IgD-negative memory B cell (primary cell): ENCODE measurements at regions not wholly inside any gene's neighbourhood (a gene's known extent, or its start where the extent isn't known, plus 50 kb on each side); places are given as distances from the start of the nearest gene placed in this dataset.

Source experiments
- H3K27ac Mint-ChIP-seq, 3 donors: one replicate each; pipeline ENCODE4 v1.8.0; 2020 to 2022; ENCODE audit warnings: mild to moderate bottlenecking in 3 of 3, mixed read lengths in 3 of 3, moderate library complexity in 1 of 3
- H3K27me3 Mint-ChIP-seq: one replicate; pipeline ENCODE4 v1.8.0; 2021; ENCODE audit warnings: mixed read lengths
- H3K36me3 Mint-ChIP-seq: one replicate; pipeline ENCODE4 v1.8.0; 2020; ENCODE audit warnings: mild to moderate bottlenecking, mixed read lengths
- H3K4me1 Mint-ChIP-seq, 3 donors: one replicate each; pipeline ENCODE4 v1.8.0; 2020 to 2022; ENCODE audit warnings: mixed read lengths in 3 of 3, mild to moderate bottlenecking in 1 of 3
- H3K4me3 Mint-ChIP-seq, 4 donors: one replicate each; pipeline ENCODE4 v1.8.0; 2020 to 2022; ENCODE audit warnings: mild to moderate bottlenecking in 4 of 4, mixed read lengths in 4 of 4, moderate library complexity in 3 of 4
- H3K9me3 Mint-ChIP-seq, 3 donors: one replicate each; pipeline ENCODE4 v1.8.0; 2020 to 2021; ENCODE audit warnings: mixed read lengths in 3 of 3, mild to moderate bottlenecking in 1 of 3

GRCh38 chr4:111814961-111815360 is 330.3 kb upstream of the FAM241A start:
- no peaks in the 10 kb centered on the region for H3K4me1 Mint-ChIP-seq

DNA sequence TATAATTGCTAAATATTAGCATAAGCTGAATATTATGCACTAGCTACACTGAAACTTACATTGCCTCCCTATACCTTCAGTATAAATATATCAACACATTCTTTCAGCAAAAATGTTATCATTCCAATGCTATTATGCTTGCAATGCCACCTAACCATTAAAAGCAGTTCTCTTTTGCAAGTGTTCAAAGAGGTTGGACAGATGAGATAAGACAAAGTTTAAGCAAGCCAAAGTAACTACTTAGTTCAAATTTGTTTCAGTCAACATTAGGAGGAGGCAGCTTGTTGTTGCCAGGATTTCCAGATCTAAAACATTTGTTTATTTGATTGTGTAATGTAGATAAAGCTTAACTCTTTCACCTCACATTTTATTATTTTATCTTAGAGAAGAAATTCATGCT is 323.9 kb upstream of the FAM241A start:
- H3K9me3 Mint-ChIP-seq: peaks cover 0 to 16% (median 6%) of the 10 kb centered on the region in 3 donors
- H3K4me3 Mint-ChIP-seq: no peak overlapping the region
- H3K36me3 Mint-ChIP-seq: no peaks in the 10 kb centered on the region
- H3K27me3 Mint-ChIP-seq: peaks cover 1% of the 10 kb centered on the region
- no peaks in the 10 kb centered on the region for H3K4me1 Mint-ChIP-seq
- H3K27ac Mint-ChIP-seq: peak overlapping the region in 1 of 3 donors; percentile 27

More at GRCh38 chr4:111814961-111815360, 330.3 kb upstream of the FAM241A start:
- no peak overlapping the region for H3K4me3 Mint-ChIP-seq
- H3K36me3 Mint-ChIP-seq: no peaks in the 10 kb centered on the region
- peaks cover 1% of the 10 kb centered on the region for H3K27me3 Mint-ChIP-seq
- H3K9me3 Mint-ChIP-seq: peaks cover 0 to 19% (median 1%) of the 10 kb centered on the region in 3 donors
- no peak overlapping the region for H3K27ac Mint-ChIP-seq

DNA sequence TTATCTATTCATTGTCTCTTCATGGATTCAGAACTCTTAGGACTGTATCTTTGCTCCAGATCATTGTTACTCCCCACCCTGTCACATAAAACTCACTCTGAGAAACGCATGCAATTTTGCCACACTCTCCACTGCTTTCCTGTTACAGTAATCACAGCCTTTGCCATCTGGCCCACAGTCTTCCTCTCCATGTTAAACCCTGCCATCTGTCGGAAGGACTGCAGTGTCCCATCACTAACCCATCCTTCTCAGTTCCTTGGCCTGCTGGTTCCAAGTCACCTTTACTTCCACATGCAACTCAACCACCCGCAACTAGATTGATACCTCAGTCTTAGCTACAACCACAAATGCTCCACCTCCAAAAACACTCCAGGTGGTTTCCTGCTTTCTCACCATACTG is 308.7 kb upstream of the FAM241A start:
- H3K4me3 Mint-ChIP-seq: no peak overlapping the region
- no peak overlapping the region for H3K27ac Mint-ChIP-seq
- H3K36me3 Mint-ChIP-seq: no peaks in the 10 kb centered on the region

GRCh38 chr4:111837761-111838160 is 307.5 kb upstream of the FAM241A start:
- H3K4me3 Mint-ChIP-seq: no peak overlapping the region
- peaks cover 2% of the 10 kb centered on the region for H3K27me3 Mint-ChIP-seq
- peaks cover 0 to 2% (median 0%) of the 10 kb centered on the region in 3 donors for H3K4me1 Mint-ChIP-seq

More for the DNA sequence above, 308.7 kb upstream of the FAM241A start:
- no peaks in the 10 kb centered on the region for H3K9me3 Mint-ChIP-seq
- H3K27me3 Mint-ChIP-seq: no peaks in the 10 kb centered on the region
- peaks cover 0 to 2% (median 0%) of the 10 kb centered on the region in 3 donors for H3K4me1 Mint-ChIP-seq

GRCh38 chr4:111838406-111838930 is 306.8 kb upstream of the FAM241A start:
- H3K9me3 Mint-ChIP-seq: no peaks in the 10 kb centered on the region
- H3K4me1 Mint-ChIP-seq: peaks cover 0 to 2% (median 0%) of the 10 kb centered on the region in 3 donors
- H3K36me3 Mint-ChIP-seq: no peaks in the 10 kb centered on the region
- H3K27ac Mint-ChIP-seq: no peak overlapping the region
- peaks cover 2% of the 10 kb centered on the region for H3K27me3 Mint-ChIP-seq
- H3K4me3 Mint-ChIP-seq: no peak overlapping the region

More at GRCh38 chr4:111837761-111838160, 307.5 kb upstream of the FAM241A start:
- H3K9me3 Mint-ChIP-seq: no peaks in the 10 kb centered on the region
- no peaks in the 10 kb centered on the region for H3K36me3 Mint-ChIP-seq
- no peak overlapping the region for H3K27ac Mint-ChIP-seq

DNA sequence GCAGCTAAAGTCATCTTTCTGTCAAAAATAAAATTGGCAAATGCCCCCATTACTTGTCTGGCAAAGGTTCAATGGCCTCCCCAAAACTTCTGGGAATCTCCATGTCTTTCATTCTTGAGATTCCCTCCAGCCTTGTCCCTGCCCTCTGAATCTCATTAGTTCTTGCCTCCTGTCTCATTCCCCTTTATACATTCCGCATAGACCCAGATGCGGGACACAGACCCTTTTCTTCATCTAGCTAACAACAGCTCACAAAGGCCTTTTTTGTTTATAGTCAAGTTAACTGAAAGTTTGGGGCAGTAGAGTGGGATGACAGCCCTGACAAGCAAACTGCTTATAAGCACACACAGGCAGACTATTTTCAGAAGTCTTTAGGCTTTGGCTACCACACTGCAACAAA is 306.1 kb upstream of the FAM241A start:
- Mint-ChIP-seq H3K27ac (no peak overlapping the region), H3K9me3 (no peaks in the 10 kb centered on the region)

GRCh38 chr4:111842336-111842735 is 302.9 kb upstream of the FAM241A start:
- Mint-ChIP-seq H3K27ac (no peak overlapping the region), H3K4me1 (peaks cover 0 to 2% (median 0%) of the 10 kb centered on the region in 3 donors), H3K27me3 (peaks cover 2% of the 10 kb centered on the region), H3K36me3 (no peaks in the 10 kb centered on the region), H3K9me3 (peaks cover 0 to 6% (median 0%) of the 10 kb centered on the region in 3 donors), H3K4me3 (no peak overlapping the region)

More for the DNA sequence above, 306.1 kb upstream of the FAM241A start:
- peaks cover 0 to 2% (median 0%) of the 10 kb centered on the region in 3 donors for H3K4me1 Mint-ChIP-seq
- H3K36me3 Mint-ChIP-seq: no peaks in the 10 kb centered on the region
- peaks cover 2% of the 10 kb centered on the region for H3K27me3 Mint-ChIP-seq
- H3K4me3 Mint-ChIP-seq: no peak overlapping the region

DNA sequence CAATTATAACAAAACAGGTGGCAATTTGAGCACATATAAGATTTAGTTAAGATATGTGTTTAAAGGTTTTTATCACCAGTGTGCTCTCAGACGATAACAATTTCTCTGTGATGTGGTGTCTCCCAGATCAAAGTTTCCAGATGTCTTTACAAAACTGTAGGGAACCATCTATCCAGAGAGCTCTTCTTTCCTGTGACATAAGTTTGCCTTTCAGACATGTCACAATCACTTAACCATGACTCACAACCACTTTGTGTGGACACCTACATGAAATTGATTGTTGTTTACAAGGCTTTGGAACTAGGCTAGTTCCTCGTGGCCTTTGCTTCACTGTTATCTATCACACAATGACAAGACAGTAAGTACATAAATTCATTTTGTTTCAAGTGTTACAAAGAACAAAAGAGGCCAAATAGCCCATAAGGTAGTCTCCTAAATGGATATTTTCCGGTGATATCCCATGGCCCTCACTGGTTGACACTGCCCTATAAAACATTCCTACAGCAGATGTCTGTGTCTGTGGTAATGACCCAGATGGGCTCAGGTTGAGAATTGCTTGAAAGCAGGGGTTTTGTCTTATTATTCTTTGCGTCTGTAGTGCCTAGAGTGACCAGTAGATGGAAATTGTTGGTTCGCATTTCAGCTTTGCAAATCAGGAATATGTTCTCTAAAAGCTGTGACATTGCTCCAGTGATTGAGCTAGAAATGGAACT is 297.8 kb upstream of the FAM241A start:
- H3K9me3 Mint-ChIP-seq: peaks cover 0 to 6% (median 0%) of the 10 kb centered on the region in 3 donors
- H3K4me3 Mint-ChIP-seq: peak overlapping the region in 1 of 4 donors; percentile 41
- no peaks in the 10 kb centered on the region for H3K4me1 Mint-ChIP-seq
- H3K36me3 Mint-ChIP-seq: peaks cover 2% of the 10 kb centered on the region
- H3K27ac Mint-ChIP-seq: no peak overlapping the region
- H3K27me3 Mint-ChIP-seq: peaks cover 2% of the 10 kb centered on the region

- Mint-ChIP-seq H3K4me3 (no peak overlapping the region), H3K27me3 (peaks cover 2% of the 10 kb centered on the region), H3K4me1 (no peaks in the 10 kb centered on the region)
Measured at GRCh38 chr4:111849746-111850284, 295.4 kb upstream of the FAM241A start.

DNA sequence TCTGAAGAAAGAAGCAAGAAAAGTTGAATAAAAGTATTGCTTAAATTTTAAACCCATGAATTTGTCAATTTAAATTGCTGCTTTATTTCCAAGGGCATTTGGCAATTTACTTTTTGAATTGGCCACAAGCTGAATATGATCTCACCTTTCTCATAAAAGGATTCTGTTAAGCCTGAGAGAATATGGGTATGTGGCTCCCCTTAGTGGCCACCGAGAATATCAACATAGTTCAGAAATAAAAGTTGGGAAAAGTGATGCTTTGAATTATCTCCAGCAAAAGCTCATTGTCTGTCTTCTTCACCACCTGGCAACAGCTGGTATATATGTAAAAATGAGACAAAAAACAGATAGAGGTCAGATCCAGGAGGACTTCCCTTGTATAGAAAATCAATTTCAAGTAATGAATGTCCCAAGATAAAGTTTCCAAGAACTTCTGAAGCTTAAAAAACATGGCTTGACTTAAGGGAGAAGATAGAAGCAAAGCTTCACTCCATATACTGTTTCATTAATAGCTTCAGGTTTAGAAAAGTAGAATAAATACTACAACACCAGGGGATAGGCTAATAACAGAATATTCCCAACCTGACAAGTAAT is 290.7 kb upstream of the FAM241A start:
- no peak overlapping the region for H3K27ac Mint-ChIP-seq
- H3K4me1 Mint-ChIP-seq: peaks cover 0 to 2% (median 0%) of the 10 kb centered on the region in 3 donors
- no peaks in the 10 kb centered on the region for H3K36me3 Mint-ChIP-seq
- H3K4me3 Mint-ChIP-seq: no peak overlapping the region
- no peaks in the 10 kb centered on the region for H3K9me3 Mint-ChIP-seq
- H3K27me3 Mint-ChIP-seq: peaks cover 2% of the 10 kb centered on the region

More at GRCh38 chr4:111849746-111850284, 295.4 kb upstream of the FAM241A start:
- H3K36me3 Mint-ChIP-seq: peaks cover 2% of the 10 kb centered on the region
- no peak overlapping the region for H3K27ac Mint-ChIP-seq
- H3K9me3 Mint-ChIP-seq: peaks cover 0 to 6% (median 0%) of the 10 kb centered on the region in 3 donors

- Mint-ChIP-seq H3K9me3 (no peaks in the 10 kb centered on the region), H3K4me3 (no peak overlapping the region), H3K27ac (no peak overlapping the region), H3K27me3 (no peaks in the 10 kb centered on the region), H3K36me3 (no peaks in the 10 kb centered on the region), H3K4me1 (peaks cover 0 to 2% (median 0%) of the 10 kb centered on the region in 3 donors)
Measured at GRCh38 chr4:111855308-111855707, 289.9 kb upstream of the FAM241A start.

DNA sequence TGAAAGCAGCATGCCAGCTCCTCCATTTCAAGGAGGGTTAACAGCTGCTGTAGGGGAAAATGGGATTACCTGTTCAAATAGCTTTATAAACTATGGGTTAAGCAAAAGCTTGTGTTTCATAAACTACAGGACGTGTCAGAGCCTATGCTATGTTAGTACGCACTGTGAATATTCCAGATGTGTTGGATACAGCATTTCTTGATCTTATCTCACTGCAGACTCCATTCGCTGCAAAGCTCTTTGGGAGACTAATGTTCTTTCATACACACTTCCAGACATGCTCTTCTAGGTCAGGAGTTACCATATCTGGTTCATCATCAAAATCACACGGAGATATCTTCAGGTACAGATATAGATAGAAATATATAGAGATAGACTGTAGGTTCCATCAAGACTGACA is 281.2 kb upstream of the FAM241A start:
- peaks cover 8% of the 10 kb centered on the region for H3K27me3 Mint-ChIP-seq
- H3K27ac Mint-ChIP-seq: no peak overlapping the region
- H3K9me3 Mint-ChIP-seq: peaks cover 0 to 2% (median 0%) of the 10 kb centered on the region in 3 donors
- H3K4me1 Mint-ChIP-seq: no peaks in the 10 kb centered on the region
- no peak overlapping the region for H3K4me3 Mint-ChIP-seq
- H3K36me3 Mint-ChIP-seq: peaks cover 2% of the 10 kb centered on the region

GRCh38 chr4:111869339-111869738 is 275.9 kb upstream of the FAM241A start:
- Mint-ChIP-seq H3K27me3 (peaks cover 9% of the 10 kb centered on the region), H3K9me3 (peaks cover 0 to 2% (median 0%) of the 10 kb centered on the region in 3 donors), H3K27ac (no peak overlapping the region), H3K4me3 (no peak overlapping the region), H3K4me1 (no peaks in the 10 kb centered on the region), H3K36me3 (peaks cover 2% of the 10 kb centered on the region)

DNA sequence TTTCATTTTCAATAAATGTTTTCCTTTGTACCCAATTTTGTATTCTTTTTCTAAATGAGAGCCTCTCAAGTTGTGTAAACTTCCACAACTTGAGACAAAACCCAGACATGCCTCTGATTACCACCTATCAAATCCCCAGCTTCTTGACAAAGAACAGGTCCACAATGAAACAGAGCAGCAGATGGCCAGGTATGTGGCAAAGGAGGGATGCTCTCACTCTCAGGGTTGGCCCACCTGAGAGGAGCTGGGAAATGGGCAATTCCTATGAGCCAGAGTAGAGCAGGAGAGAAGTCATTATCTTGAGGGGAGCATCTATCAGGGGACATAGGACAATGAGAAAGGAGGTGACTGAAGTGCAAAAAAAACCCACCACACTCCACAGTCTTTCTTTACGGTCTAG is 273.5 kb upstream of the FAM241A start:
- H3K36me3 Mint-ChIP-seq: peaks cover 2% of the 10 kb centered on the region
- no peak overlapping the region for H3K4me3 Mint-ChIP-seq
- peaks cover 12% of the 10 kb centered on the region for H3K27me3 Mint-ChIP-seq
- H3K4me1 Mint-ChIP-seq: no peaks in the 10 kb centered on the region
- H3K27ac Mint-ChIP-seq: no peak overlapping the region
- H3K9me3 Mint-ChIP-seq: no peaks in the 10 kb centered on the region

- Mint-ChIP-seq H3K9me3 (no peaks in the 10 kb centered on the region), H3K27ac (no peak overlapping the region), H3K4me1 (no peaks in the 10 kb centered on the region), H3K36me3 (no peaks in the 10 kb centered on the region), H3K4me3 (no peak overlapping the region), H3K27me3 (peaks cover 6% of the 10 kb centered on the region)
Measured at GRCh38 chr4:111873801-111874200, 271.5 kb upstream of the FAM241A start.
